Esophagus muscularis mucosa (tissue), 4 donors: ENCODE measurements at regions not wholly inside any gene's neighbourhood (a gene's known extent, or its start where the extent isn't known, plus 50 kb on each side); places are given as distances from the start of the nearest gene placed in this dataset.
A peak's percentile ranks its signal among the peaks of the same experiment; 100 is the strongest.

Source experiments
- DNase-seq: peaks from one replicate; pipeline ENCODE4 v3.0.0-alpha.2; 2017; ENCODE audit errors: extremely low spot score
- H3K27ac ChIP-seq, 4 donors: fragments of 200-600 bp; sonication (generic); replicated peaks in 1 of 4; 1 replicate in 3 of 4; 2 replicates in 1 of 4; pipeline ENCODE4 v1.5.1; 2016 to 2019; ENCODE audit warnings: mild to moderate bottlenecking in 1 of 4
- H3K27me3 ChIP-seq, 4 donors: fragments of 200-600 bp; sonication (generic); one replicate each; pipeline versions ENCODE4 v1.5.1 to v1.6.0; 2016 to 2019
- H3K36me3 ChIP-seq, 4 donors: fragments of 200-600 bp; sonication (generic); one replicate each; pipeline ENCODE4 v1.5.1; 2016 to 2019
- H3K4me1 ChIP-seq, 4 donors: fragments of 200-600 bp; sonication (generic); one replicate each; pipeline ENCODE4 v1.5.1; 2016 to 2019
- H3K4me3 ChIP-seq, 4 donors: fragments of 200-600 bp; sonication (generic); 1 replicate in 2 of 4; 2 replicates in 2 of 4; pipeline ENCODE4 v1.5.1; 2016 to 2019; ENCODE audit warnings: mild to moderate bottlenecking in 4 of 4, moderate library complexity in 1 of 4
- H3K9me3 ChIP-seq, 4 donors: fragments of 200-600 bp; sonication (generic); 1 replicate in 3 of 4; 2 replicates in 1 of 4; pipeline ENCODE4 v1.5.1; 2016 to 2019
- EP300 ChIP-seq: sonication (generic); formaldehyde crosslinking; IDR thresholded peaks from one replicate; pipeline ENCODE4 v1.6.1; 2017; ENCODE audit warnings: antibody characterized with exemption
- POLR2A ChIP-seq: fragments of 450-650 bp; IDR thresholded peaks from one replicate; pipeline ENCODE4 v1.6.1; 2017; ENCODE audit warnings: antibody characterized with exemption, moderate library complexity, mild to moderate bottlenecking, low read depth
- POLR2AphosphoS5 ChIP-seq, 2 donors: sonication (generic); formaldehyde crosslinking; IDR thresholded peaks; one replicate each; pipeline ENCODE4 v1.6.1; 2017; ENCODE audit warnings: antibody characterized with exemption in 2 of 2
- WGBS: methylation state at CpG from one replicate; pipeline ENCODE4 v1.1.5; 2018; 5-methylcytosine and 5-hydroxymethylcytosine counted together
- intact Hi-C: fragments of 100-400 bp; cut with DNase I; formaldehyde crosslinking; loops from one replicate; pipeline ENCODE4 v1.15.1; 2023
- TF ChIP-seq, protein P1 (sequence below), 3 experiments: fragments of 200-600 bp in 2 of 3; fragments of 450-650 bp in 1 of 3; sonication (generic) in 2 of 3; IDR thresholded peaks; one replicate each; pipeline ENCODE4 v1.5.1; 2017 to 2019; ENCODE audit warnings: antibody characterized with exemption in 3 of 3, mild to moderate bottlenecking in 2 of 3, moderate library complexity in 1 of 3

DNA sequence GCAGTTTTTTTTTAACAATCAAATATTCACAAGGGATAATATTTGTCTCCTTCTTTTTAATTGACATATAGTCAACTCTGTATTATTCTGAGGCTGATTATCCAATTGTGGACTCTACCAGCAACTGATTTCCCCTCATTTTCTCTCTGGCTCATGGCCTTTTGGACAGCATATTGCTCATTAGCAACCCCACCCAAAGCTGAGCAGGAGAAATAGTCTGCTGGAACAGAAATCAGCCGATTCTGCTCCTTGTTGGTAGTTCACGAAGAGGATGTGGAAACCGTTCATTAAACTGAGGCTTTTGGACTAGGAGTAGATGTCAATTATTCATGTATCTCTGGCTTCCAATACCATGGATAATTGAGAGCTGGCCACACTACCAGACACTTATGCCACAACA lies 428.4 kb upstream of the INTU start:
- no peak for DNase-seq
- H3K27me3 ChIP-seq, result no peaks in the 10 kb centered on the region
- intact Hi-C loops, result no loop called here
- TF ChIP-seq POLR2AphosphoS5 (IDR thresholded peaks at IDR 0.05), result no peak
- H3K4me3 ChIP-seq, result no peak overlapping the region
- no peaks in the 10 kb centered on the region for H3K36me3 ChIP-seq
- no peak overlapping the region for H3K27ac ChIP-seq
- 65% methylated on average over 3 of the region's 3 CpGs for WGBS
- H3K4me1 ChIP-seq, result no peaks in the 10 kb centered on the region
- H3K9me3 ChIP-seq, result no peaks in the 10 kb centered on the region

DNA sequence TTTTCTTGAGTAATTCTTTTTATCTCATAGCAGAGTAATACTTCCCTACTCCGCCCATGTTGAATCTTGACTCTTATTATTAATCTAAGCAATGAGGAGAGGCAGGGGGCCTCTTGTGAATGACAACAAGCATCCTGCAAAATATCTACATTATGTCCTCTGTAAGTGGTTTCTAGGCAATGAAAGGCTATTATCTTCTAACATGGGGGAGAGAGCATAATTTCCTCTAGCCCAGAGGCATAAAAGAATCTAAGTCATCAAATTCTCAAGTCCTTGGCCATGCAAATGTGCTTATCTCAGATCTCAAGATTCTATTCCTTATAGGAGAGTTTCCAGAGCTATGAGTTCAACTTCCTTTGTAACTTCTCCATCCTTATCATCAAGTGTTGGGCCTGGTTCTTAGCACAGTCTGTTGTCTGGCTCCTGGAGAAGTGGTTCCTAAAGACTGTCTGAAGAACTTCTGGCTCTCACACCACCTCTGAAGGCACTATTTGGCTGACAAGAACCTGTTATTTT lies 423.1 kb upstream of the INTU start:
- Histone ChIP-seq H3K27me3 (peaks cover 0 to 3% (median 0%) of the 10 kb centered on the region in 4 donors), H3K27ac (no peak overlapping the region), H3K36me3 (no peaks in the 10 kb centered on the region), H3K9me3 (no peaks in the 10 kb centered on the region), H3K4me3 (no peak overlapping the region), H3K4me1 (peaks cover 3 to 31% (median 21%) of the 10 kb centered on the region in 4 donors)
- no peak for DNase-seq
- 86% methylated on average over 1 of the region's 1 CpG for WGBS
- intact Hi-C loops, result no loop called here
- TF ChIP-seq POLR2A (no peak), EP300 (no peak), POLR2AphosphoS5 (IDR thresholded peaks at IDR 0.05) (no peak)
- TF ChIP-seq, protein P1, sequence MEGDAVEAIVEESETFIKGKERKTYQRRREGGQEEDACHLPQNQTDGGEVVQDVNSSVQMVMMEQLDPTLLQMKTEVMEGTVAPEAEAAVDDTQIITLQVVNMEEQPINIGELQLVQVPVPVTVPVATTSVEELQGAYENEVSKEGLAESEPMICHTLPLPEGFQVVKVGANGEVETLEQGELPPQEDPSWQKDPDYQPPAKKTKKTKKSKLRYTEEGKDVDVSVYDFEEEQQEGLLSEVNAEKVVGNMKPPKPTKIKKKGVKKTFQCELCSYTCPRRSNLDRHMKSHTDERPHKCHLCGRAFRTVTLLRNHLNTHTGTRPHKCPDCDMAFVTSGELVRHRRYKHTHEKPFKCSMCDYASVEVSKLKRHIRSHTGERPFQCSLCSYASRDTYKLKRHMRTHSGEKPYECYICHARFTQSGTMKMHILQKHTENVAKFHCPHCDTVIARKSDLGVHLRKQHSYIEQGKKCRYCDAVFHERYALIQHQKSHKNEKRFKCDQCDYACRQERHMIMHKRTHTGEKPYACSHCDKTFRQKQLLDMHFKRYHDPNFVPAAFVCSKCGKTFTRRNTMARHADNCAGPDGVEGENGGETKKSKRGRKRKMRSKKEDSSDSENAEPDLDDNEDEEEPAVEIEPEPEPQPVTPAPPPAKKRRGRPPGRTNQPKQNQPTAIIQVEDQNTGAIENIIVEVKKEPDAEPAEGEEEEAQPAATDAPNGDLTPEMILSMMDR (IDR thresholded peaks at IDR 0.05), result no peak

DNA sequence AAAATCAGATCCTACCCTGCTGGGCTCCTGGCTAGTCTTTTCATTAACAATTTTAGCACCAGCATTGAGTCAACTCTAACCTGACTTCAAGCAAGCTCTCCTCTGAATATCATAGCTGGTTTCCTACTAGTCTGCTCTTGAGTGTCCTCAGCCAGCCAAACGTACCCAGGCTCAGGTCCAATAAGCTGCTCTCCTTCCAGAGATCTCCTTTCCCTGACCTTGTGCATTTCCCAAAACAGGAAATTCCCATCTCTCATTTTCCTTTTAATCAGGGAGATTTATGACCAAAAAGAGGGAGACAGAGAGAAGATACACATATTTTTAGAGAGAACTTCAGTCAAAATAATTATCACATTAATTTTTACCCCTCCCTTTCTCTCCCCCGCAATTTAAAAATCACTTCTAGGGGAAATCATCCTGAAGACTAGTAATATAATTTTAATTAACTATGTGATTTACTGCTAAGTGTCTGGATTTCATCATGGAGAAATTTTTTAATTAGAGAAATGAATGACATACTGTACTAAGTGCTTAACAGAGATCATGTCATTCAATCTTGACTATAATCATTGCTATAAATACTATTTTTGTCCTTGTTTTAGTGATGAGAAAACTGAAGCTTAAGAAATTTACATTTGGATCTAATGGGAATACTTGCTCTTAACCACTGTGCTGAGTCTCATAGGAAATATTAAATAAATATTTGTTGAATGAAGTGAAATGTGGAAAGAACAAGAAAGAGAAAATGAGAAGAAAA lies 421.7 kb upstream of the INTU start:
- Histone ChIP-seq H3K36me3 (no peaks in the 10 kb centered on the region), H3K4me1 (peaks cover 3 to 31% (median 21%) of the 10 kb centered on the region in 4 donors), H3K27me3 (peaks cover 0 to 3% (median 0%) of the 10 kb centered on the region in 4 donors), H3K27ac (peak overlapping the region in 2 of 4 donors; percentile 17 to 36), H3K9me3 (no peaks in the 10 kb centered on the region), H3K4me3 (no peak overlapping the region)
- WGBS, result 44% methylated on average over 2 of the region's 2 CpGs
- intact Hi-C loops, result no loop called here
- TF ChIP-seq POLR2A, result no peak
- no peak for TF ChIP-seq POLR2AphosphoS5 (IDR thresholded peaks at IDR 0.05)
- TF ChIP-seq, protein P1 (IDR thresholded peaks at IDR 0.05), result no peak
- TF ChIP-seq EP300, result no peak
- no peak for DNase-seq

DNA sequence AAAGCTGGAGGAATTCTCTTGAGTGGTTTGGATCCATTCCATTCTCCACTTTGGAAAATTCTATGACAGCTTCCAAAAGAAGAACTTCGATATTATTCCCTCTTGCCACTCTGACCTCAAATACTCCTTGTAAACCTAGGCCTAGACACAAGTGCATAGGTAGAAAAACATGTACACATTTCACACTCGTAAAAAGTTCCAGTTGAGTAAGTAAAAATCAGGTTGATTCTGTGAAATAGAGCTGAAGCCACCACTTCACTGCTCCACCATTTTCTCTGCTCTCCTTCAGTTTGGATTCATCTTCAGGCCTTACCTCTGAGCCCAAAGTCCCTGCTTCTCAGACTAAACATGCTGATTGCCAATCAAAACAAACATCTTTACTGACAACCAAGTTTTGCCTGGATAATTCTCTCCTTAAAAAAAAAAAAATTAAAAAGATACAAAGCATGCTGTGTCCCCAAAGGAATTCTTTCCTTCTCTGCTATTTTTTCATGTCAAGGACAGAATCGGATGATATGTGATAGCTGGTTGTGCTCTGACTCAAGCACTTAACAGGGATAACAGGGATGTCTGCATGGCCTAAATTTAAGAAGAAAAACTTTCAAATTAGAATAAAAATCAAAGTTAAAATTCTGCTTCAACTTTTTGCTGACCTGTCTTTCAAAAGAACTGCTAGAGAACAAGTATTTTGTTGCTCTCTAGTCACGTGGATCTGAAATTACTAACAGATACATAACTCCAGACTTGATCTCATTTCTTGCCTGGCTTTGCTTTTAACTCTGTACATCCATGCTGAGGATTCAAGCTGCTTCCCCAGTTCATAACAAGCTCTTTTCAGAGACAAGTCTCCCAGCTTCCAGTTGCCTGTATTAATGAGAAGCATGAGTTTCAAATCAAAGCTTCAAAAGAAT lies 420.9 kb upstream of the INTU start:
- Histone ChIP-seq H3K4me1 (peaks cover 3 to 31% (median 21%) of the 10 kb centered on the region in 4 donors), H3K27ac (peak overlapping the region in 3 of 4 donors; percentile 1 to 36 (median 15)), H3K4me3 (no peak overlapping the region), H3K27me3 (peaks cover 0 to 3% (median 0%) of the 10 kb centered on the region in 4 donors), H3K36me3 (no peaks in the 10 kb centered on the region), H3K9me3 (no peaks in the 10 kb centered on the region)
- no peak for TF ChIP-seq EP300
- TF ChIP-seq POLR2AphosphoS5 (IDR thresholded peaks at IDR 0.05), result no peak
- TF ChIP-seq POLR2A, result no peak
- TF ChIP-seq, protein P1 (IDR thresholded peaks at IDR 0.05), result no peak
- WGBS, result 46% methylated on average over 4 of the region's 4 CpGs
- intact Hi-C loops, result no loop called here
- no peak for DNase-seq

DNA sequence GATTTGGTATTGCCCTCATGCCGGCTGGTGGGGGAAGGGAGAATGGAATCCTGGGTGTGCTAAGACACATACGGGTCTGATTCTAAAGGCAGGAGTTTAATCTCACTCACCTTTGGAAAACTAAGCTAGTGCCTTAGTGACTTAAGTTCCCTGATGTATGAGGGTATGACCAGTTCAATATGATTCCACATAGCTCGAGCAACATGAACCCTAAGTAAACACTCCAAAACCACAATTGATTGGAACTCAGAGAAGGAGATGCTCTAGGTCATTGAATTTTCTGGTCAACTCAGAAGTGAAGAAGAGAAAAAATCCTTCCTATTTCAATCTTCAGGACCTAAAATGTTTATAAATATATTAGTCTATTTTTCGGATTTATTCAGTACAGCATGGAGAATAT lies 420.1 kb upstream of the INTU start:
- 82% methylated on average over 4 of the region's 4 CpGs for WGBS

More for the DNA sequence above, 420.1 kb upstream of the INTU start:
- intact Hi-C loops, result no loop called here
- H3K4me3 ChIP-seq, result no peak overlapping the region
- no peaks in the 10 kb centered on the region for H3K36me3 ChIP-seq
- peak overlapping the region in 2 of 4 donors; percentile 1 to 15 for H3K27ac ChIP-seq
- no peaks in the 10 kb centered on the region for H3K9me3 ChIP-seq
- peaks cover 3 to 31% (median 21%) of the 10 kb centered on the region in 4 donors for H3K4me1 ChIP-seq
- TF ChIP-seq, protein P1 (IDR thresholded peaks at IDR 0.05), result no peak
- TF ChIP-seq POLR2AphosphoS5 (IDR thresholded peaks at IDR 0.05) (no peak), POLR2A (no peak), EP300 (no peak)
- H3K27me3 ChIP-seq, result peaks cover 0 to 3% (median 0%) of the 10 kb centered on the region in 4 donors
- no peak for DNase-seq
